ENCODE measurements at regions not wholly inside any gene's neighbourhood (a gene's known extent, or its start where the extent isn't known, plus 50 kb on each side); places are given as distances from the start of the nearest gene placed in this dataset.
"Not testable (repeated sequence)": the region's sequence is repeated elsewhere in the genome, so short reads cannot be mapped to it uniquely, and the experiment has no call there.

DNA sequence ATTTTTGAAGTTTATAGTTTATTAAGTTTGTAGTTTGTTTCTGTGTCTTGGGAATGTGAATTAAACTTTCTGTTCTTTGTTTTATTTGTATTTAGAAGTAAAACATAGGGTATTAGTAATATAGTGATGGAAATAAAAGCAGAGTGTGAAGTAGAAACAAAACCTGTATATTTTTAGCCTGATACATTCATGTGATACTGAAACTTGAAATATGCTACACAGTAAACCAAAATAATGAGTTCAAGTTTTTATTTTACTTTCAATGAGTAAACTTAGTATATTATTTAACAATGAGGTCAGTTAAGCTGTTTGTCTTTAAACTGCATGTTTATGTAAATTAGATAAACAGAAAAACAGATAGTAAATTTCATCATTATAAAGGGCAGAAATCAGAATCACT lies 1592.6 kb downstream of the GRIK2 start:
- no peak for DNase-seq

DNA sequence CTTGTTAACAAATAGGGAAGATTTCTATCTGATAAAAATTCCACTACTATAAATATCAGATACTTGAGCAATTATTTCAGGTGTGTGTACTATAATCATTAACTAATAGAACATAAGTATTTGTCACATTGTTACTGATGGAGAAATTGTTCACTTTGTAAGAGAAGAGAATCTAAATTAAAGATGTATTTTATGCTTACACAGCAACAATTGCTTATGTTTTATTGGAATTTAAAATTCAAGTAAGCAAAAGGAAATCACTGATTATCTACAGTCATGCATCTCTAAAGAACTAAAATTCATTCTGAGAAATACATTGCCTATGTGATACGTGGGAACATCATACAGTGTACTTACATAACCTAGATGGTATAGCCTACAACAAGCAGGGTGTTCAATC lies 1590.8 kb downstream of the GRIK2 start:
- no peak for DNase-seq

DNA sequence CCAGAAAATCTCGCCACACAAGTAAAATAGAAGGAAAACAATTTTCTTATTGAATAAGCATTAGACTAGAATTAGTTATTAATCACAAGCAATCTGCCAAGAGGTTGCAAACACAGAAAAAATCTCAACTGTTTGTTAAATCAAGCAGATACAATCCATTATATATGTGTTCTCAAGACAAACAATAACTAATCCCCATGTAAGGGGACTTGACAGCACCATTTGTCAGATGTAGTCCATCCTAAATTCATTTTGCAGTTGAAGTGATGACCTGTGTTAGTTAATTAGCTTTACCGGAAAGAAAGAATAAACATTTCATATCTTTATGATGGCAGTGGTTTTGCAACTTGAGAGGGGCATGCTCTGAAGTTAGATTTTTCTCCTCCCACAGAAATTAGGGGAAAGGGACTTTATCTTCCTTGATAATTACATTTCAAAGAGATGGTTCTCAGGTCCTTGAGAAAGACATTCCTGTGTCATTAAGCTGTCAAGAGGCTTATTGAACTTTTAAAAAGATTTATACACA lies 1588.0 kb downstream of the GRIK2 start:
- DNase-seq: no peak

DNA sequence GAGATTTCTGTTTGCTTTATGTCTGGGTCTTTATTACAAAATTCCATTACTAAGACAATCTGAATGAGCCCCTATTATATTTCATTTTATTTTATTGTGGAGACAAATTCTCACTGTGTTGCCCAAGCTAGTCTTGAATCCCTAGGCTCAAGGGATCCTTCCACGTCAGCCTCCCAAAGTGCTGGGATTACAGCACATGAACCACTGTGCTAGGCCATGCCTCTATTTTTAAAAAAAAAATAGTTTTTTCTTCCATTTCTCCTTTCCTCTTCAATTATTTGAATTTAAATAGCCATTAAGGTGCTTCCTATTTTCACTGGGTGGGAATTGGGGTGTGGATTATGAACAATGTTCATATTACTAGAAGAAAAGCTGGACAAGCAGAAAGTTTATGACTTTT lies 1587.4 kb downstream of the GRIK2 start:
- DNase-seq: no peak

DNA sequence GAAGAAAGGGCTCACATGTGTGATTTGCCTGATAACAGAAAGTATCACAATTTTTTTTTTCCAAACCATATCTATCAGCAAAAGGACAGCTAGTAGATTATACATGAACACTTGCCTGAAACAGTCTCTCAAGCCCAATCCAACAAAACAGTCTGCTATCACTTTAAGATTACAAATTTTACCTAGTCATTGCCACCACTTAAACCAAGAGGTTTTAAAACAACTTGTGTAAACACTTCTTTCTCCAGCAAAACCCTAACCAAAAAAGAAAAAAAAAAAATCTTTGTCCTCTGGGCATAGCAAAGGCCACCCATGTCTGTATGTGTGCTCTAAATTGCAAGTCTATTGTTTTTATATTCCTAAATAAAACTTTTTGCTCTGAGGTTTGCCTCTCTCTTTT lies 1568.4 kb downstream of the GRIK2 start:
- no peak for DNase-seq

DNA sequence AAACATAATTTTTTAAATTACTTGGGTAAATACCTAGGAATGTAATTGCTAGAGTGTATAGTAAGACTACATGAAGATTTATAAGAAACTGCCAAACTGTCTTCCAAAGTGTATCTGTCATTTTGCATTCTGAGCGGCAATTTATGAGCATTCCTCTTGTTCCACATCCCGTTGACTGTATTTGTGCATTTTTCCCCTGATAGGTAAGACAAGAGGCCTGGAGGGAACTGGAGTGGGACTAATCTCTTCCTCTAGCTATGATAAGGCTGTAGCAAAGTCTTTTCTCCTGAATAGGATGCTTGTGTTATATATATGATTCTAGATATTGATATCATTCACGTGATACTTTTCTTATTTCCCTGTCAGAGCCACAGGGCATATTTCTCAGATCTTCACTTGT lies 1557.5 kb downstream of the GRIK2 start:
- no peak for DNase-seq

DNA sequence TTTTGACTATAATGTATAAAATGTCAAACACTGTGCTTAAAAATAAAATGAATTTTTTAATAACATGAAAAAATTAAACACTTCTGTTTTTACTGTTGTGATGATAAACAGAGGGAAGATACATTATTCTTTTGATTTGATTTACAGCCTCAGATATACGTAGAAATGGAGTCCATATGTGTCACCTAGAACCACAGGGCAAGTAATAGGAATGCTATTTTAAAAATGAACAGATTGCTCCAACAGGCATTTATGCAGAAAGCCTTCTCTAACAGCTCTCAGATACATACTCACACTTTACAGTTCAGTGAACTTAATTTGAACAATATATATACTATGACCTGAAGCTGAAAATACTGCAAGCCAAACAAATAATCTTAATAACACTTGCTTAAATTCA lies 1551.0 kb downstream of the GRIK2 start:
- DNase-seq: no peak

DNA sequence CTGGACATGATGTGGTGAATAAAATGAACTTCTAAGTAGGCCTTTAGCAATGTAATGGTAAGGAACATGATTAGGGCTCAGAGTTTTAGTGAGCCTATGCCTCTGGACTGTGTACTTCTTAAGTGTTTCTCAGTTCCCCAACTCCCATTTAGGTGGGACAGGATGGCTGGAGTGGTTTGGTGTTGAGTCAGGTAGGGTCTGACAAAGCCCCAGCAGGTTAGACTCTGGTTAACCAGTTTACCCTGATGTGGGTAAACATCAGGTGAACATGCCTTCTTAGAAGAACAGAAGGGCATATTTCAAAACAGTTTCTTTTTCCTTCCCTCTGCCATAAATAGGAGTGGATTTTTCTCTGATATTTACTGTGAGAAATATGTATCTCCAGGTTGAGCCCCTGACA lies 1548.7 kb downstream of the GRIK2 start:
- no peak for DNase-seq

DNA sequence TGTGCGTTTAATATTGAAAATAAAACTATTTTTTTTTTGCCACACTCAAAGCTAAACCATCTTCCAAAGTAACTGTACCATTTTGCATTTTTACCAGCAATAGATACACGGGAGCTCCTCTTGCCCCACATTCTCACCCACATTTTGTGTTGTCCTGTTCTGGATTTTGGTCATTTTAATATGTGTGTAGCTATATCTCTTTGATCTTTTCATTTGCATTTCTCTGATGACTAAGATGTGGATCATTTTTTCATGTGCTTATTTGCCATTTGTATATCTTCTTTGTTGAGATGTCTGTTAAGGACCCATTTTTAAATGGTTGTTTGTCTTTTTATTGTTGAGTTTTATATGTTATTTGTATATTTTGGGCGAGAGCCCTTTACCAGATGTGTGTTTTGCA lies 1543.5 kb downstream of the GRIK2 start:
- DNase-seq: no peak

DNA sequence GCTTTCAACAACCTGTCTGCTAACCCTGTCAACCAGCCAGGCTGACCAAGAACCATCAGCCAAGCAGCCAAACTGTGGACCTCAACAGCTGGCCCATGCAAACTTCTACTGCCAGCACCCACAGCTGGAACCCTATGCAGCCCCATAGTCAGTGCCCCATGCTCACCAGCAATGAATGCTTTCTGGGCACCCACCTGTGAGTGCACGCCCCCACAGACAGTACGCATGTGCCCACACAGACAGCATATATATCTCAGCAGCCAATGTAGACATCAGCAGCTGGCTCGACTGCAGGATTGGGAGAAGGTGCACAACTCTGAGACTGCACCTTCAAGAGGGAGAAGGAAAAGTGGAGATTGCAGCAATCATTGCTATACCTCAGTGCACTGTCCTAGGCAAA lies 1534.6 kb downstream of the GRIK2 start:
- DNase-seq: no peak

DNA sequence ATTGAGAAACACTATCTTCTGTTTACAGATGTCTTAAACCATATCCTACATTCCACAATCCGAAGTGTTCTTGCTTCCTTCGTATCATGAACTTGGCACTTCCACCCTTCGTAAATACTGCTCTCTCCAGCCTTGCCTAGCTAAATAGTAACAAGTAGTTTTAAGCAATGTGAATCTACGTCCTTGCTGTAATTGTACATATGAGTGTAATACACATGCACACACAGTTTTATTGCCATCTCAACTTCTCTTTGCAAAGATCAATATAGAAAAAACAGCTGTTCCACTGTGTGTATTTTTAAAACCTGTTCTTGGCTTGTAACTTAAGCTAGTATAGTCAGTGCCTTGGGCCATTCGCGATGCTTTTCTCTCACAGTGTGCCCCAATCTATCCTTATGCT lies 1524.7 kb downstream of the GRIK2 start:
- no peak for DNase-seq

DNA sequence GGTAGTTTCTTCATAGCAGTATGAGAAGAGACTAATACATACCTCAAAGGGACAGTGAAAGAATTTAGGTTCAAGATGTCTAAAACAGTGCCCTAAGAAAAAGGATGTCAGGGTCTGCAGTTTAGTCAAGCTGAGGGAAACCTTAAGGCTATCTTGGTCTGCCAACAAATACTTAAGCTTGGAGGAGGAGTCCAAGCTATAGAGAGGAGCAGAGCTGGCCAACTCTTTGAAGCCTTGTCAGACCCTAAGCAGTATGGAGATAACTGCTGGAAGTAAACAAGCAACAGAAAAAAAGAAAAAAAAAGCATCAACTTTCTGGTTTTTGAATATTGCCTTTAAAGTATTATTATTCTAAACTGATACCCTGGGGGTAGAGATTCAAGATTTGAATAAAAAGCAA lies 1518.1 kb downstream of the GRIK2 start:
- DNase-seq: no peak

DNA sequence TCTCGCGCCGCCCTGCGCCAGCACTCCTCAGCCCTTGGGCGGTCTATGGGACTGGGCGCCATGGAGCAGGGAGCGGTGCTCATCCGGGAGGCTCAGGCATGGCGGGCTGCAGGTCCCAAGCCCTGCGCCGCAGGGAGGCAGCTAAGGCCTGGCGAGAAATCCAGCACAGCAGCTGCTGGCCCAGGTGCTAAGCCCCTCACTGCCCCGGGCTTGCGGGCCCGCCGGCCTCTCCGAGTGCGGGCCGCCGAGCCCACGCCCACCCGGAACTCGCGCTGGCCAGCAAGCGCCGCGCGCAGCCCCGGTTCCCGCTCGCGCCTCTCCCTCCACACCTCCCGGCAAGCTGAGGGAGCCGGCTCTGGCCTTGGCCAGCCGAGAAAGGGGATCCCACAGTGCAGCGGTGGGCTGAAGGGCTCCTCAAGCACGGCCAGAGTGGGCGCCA lies 1517.2 kb downstream of the GRIK2 start:
- not testable (repeated sequence) for DNase-seq

DNA sequence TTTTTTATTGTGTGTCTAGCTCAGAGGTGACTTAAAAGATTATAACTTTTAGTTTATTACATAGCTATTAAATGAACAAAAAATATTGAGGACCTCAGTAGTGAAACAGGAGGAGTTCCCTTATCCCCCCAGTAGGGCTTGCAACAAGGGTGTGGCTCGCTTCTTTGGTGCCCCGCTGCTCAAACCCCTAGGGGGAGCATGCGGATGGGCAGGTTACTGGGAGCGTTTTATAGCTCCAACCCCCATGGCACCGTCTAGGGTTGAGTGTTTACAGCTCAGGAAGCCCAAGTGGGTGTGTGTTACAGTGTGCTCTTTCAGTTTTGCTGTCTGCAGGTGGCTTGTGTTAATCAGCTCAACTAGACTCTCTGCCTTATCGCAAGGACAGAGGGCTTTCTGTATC lies 1513.7 kb downstream of the GRIK2 start:
- no peak for DNase-seq

DNA sequence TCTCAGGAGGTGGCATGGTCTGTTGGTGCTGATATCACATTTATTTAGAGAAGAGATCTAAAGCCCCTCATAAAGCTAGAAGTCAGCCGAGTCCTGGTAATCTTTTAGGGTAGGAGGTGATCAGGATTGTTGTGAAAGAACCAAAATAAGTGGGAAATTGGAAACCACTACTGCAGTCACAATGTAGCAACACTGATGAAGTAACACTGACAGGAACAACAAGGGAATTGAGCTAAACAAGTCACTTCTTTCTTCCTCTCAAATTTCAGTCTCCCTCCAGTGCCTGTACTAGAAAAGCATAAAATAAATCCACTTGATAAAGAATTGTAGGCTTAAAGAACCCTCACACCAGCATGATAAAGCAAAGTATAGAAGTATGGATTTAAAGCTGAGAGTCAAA lies 1509.0 kb downstream of the GRIK2 start:
- no peak for DNase-seq

DNA sequence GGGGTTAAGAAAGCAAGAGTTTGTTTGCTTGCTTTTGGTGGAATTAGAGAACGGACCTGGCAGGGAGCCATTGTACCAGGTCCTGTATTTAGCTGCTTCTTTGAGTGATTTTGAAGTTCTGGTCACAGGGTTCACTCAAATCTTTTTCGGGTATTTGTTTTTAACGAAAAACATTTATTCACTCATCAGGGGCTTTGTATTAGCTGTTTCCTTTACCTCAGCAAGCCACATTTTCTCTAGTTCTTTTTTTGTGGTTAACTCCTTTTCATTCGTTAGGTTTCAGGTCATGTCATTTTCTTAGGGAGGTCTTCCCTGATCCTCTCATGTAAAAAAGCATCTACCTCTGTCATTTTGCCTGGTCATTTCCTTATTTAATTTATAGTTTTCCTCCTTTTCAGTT lies 1502.2 kb downstream of the GRIK2 start:
- no peak for DNase-seq

DNA sequence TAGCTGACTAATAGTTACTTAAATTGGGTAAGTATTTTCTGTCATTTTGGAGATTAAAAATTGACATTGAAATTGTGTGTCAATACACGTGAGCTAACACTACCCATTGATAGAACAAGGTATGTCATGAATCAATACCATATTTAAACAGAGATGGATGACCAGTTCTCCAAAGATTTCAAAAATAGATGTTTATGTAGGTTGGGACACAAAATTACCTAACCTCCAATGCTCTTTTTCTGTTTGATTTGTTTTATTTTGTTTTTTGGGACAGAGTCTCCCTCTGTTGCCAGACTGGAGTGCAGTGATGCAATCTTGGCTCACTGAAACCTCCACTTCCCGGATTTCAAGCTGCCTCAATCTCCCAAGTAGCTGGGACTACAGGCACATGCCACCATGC lies 1491.7 kb downstream of the GRIK2 start:
- DNase-seq: no peak

DNA sequence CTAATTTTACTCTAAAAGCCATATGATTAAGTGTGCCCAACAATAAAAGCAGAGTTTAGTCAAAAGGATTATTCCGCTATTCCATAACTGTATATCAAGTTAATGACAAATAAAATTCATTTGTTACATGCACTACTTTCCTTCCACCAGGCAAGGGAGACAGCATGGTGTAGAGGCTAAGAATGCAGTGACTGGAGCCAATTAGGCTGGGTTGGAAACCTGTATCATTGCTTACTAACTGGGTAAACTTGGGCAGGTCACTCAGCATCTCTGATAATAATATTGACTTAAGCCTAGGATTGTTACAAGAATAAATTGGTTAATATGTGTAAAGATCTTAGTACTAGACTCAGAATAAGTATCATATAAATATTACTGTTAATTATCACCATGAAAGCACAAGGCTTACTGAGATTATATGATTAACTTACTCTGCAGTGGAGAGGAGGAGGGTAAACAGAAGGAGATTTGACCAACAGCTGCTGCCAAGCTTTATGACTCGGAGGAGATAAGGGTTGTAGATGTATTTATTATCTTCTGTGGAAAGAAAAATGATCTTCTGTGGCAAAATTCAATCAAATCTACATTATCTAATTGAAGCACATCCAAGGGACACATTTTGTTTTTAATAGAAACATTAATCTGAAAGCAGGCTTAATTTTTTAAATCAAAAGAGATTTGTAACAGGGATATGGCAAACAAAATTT lies 1459.9 kb downstream of the GRIK2 start:
- DNase-seq: no peak

DNA sequence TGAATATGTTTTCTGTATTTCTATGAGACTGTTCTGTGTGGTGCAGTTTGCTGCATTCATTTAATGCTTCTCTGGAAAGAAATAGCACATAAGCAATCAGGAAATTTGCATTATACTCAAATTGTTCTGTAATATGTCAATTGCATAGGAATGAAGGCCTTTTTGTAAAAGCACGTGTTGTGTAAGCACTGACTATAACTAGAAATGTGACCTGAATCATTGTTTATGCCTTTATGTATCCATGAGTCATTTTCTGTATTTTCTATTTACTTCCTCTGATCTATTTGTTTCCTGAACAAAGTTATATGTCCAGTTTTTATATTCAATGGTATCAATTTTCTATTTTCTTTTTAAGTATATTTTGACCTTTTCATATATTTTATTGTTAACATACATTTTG lies 1455.3 kb downstream of the GRIK2 start:
- no peak for DNase-seq

DNA sequence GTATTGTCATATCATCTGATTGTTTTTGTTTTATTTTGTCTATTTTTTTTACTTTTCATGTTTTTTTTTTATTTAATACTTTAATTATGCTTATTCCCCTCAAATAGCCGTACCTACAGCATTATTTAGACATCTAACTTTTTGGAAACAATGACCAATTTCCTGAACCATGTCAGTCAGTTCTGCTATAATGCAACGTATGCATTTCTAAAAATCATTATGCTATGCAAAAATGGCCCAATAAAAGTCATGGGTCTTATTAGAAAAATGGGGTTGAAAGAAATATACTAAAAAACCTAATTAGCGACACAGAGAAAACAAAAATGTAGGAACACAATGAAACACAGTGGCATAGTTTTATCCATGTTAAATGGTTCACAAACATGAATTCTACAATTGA lies 1454.7 kb downstream of the GRIK2 start:
- DNase-seq: no peak

DNA sequence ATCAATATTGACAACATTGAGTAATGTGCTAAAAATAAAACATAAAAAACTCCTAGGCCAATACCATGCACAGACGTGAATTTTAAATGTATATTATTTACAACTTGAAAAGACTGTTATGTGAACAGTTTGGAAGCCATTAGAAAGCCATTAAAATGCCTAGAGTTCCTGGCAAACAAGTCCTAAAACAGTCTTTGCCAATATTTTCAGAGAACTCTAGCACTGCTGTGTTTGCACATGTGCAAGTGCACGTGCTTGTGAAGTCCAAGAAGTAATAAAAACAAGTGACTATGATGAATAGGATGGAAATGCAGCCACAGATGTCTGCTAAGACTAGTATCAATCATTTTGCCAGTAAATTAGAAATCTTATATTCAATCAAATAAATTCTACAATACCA lies 1447.6 kb downstream of the GRIK2 start:
- DNase-seq: no peak

DNA sequence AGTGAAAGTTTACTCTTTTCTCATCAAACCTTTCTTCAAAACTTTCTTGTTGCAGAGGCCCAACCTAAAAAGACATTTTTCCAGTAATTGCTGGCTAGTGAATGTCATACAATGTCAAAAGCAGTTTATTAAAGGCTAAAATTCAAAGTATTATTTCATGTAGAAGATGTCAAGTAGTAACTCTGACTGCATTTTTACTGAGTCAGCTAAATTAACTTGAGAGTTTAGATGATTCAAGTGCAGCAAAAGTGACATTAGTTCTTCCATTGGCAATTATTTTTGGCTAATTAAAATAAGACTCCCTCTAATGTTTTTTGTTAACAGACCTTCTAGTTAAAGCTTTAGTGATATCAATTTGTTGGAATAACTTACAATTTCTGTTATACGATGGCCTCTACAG lies 1438.5 kb downstream of the GRIK2 start:
- DNase-seq: no peak

DNA sequence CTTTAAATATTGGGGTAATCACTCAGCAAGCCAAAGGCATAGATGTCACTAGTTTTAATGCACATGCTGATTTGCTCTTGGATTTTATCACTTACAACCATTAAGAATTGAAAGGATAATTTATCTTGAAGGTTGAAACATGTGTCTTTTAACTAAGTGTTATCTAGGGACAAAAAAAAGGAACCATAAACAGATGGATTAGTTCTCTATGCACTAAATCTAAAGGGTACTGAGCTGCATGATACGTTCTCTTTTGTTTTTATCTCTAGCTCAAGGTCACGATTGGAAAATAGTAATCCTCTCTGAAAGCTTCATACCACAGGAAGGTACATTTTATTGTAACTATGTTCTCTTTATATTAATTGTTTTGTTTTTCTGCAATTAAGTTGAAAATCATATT lies 1426.6 kb downstream of the GRIK2 start:
- DNase-seq: no peak

DNA sequence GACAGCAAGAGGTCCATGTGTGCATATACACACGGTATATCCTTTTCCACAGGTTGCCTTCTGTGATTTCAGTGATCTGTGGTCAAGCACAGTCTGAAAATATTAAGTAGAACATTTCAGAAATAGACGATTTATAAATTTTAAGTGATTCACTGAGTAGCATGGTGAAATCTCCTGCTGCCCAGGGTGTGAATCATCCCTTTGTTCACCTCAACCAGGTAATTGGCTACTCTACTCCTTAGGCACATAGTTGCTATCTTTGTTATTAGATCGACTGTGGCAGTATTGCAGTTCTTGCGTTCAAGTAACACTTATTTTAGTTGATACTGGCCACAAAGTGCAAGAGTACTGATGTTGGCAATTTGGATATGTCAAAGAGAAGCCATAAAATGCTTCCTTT lies 1421.7 kb downstream of the GRIK2 start:
- DNase-seq: no peak
